NCI-H524 treated with DMSO at 0.1 percent for 48 hours (cell line): ENCODE measurements at regions not wholly inside any gene's neighbourhood (a gene's known extent, or its start where the extent isn't known, plus 50 kb on each side); places are given as distances from the start of the nearest gene placed in this dataset.
"Not testable (repeated sequence)": the region's sequence is repeated elsewhere in the genome, so short reads cannot be mapped to it uniquely, and the experiment has no call there.

Experiments used
- DNase-seq: peaks from one replicate; lab custom pipeline; 2025; lab: John Stamatoyannopoulos, UW

DNA sequence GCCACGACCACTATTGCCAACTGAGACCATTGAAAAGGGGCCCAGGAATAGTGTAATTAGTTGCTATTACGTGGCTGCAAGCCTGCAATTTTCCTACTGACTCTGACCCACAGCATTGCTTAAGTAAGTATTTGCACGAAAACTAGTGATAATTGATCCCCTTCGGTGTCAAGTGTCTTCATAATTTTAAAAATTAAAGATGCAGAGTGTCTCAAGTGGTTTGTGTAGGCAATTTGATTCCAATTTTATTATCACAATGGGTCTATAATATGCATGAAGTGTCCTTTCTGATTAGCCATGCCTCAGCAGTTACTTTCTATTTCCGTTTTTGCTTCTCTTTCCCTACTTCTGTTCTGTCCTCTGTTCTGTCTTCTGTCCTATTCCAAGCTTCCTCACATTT lies 259.2 kb downstream of the C3orf38 start:
- no peak for DNase-seq

DNA sequence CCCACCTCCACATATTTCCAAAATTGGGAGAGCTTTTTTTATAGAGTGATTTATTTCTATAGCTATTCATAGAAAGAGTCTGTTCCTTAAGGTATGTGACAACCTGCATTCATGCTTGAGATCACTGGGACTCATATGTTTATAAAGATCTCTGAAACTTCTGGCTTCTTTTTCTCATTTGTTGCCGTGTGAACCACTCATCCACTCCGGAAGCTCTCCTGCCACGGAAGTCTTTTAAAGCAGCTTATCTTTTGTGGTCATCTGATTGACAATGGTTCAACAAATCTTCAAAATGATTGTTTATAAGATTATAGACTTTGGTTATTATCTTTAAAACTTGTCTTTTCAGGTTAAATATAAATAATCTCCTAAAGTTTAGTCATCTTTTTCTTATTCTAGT lies 260.5 kb downstream of the C3orf38 start:
- no peak for DNase-seq

GRCh38 chr3:88412346-88412745 lies 262.6 kb downstream of the C3orf38 start:
- DNase-seq, result no peak

- DNase-seq, result no peak
Observed at GRCh38 chr3:88416436-88416835, 266.7 kb downstream of the C3orf38 start.

DNA sequence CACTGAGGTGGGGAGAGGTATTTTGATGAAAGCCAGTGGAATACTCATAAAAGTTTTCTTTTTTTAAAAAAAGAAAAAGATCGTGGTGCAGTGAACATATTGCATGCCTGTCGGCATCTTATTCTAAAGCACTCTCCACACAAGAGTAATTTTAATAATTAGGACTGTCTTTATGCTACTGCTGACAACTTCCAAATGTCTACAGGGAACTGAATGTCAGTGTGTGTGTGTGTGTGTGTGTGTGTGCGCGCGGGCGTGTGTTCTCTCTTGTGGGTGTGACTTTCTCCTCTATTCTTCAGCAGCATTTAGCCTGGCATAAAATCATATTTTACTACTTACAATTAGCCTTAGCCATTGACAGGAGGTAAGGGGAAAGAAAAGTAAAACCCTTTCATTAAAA lies 268.5 kb downstream of the C3orf38 start:
- no peak for DNase-seq

- no peak for DNase-seq
Observed at GRCh38 chr3:88433568-88433967, 283.8 kb downstream of the C3orf38 start.

GRCh38 chr3:88434001-88434400 lies 284.2 kb downstream of the C3orf38 start:
- DNase-seq, result no peak

GRCh38 chr3:88440701-88441100 lies 290.9 kb downstream of the C3orf38 start:
- DNase-seq, result no peak

DNA sequence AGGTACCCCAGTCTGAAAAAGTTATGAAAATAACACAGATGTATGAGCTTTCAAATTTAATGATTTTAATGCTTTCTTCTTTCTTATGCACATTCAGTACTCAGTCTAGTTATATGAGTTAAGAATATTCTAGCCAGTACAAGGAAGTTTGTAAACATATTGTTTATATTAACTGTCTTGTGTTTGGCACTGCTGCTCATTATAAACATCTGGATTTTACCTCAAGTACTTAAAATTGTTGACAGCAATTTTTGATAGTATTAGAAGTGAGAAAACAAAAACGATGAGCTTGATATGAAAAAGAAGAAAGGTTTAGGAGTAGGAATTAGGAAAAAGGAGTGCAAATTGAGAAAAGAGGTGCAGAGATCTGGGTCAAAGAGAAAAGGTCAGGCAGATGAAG lies 293.3 kb downstream of the C3orf38 start:
- no peak for DNase-seq

DNA sequence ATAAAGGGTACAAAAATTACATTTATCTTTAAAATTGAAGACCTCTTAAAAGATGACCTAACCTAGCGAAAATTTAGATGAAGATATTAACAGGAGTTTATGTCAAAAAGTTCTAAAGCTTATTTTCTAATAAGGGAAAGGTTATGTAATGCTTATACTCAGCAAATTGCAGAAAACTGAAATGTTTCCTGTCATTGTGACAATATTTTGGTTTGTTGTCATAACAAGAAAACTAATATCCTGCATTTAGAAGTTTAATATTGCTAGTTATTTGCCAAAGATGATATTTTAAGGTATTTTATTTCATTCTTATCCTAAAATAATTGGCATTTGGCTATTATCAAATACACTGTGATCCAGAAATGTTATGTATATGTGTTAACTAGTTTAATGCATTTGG lies 294.5 kb downstream of the C3orf38 start:
- no peak for DNase-seq

DNA sequence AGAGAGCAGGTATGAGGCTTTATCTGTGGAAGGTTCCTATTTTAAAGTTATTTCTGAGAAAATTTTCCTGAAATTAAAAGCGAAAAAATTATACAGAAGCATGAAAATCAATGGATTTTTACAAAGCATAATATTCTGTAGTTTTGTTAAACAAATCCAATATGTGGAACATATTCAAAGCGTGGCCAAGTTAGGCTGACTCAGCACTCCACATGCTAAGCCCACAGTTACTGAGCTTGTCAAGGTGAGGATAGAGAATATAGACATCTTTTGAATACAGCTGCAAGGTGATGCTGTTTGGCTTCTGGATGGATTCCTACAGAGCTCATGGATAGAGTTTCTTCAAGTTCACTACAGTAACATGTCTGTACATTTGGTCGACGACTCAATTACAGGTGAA lies 302.5 kb downstream of the C3orf38 start:
- no peak for DNase-seq

- DNase-seq, result no peak
Observed at GRCh38 chr3:88460369-88460768, 310.6 kb downstream of the C3orf38 start.

GRCh38 chr3:88462230-88462629 lies 312.5 kb downstream of the C3orf38 start:
- no peak for DNase-seq

DNA sequence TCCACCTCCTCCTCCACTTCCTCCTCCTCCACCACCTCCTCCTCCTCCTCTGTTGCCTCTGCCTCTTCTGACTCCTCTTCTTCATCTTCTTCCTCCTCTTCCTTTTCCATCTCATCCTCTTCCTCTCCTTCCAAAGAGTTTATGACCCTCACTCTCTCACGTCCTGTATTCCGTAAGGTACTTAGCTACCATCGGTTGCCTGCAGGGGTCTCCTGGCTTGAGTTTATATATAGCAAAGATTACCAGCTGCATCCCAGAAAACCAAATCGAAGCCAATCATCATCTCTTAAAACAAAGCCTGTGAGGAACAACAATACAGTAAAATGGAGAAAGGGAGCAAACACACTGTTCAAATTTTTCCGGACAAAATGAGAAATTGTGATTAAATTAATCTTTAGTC lies 317.4 kb downstream of the C3orf38 start:
- no peak for DNase-seq

DNA sequence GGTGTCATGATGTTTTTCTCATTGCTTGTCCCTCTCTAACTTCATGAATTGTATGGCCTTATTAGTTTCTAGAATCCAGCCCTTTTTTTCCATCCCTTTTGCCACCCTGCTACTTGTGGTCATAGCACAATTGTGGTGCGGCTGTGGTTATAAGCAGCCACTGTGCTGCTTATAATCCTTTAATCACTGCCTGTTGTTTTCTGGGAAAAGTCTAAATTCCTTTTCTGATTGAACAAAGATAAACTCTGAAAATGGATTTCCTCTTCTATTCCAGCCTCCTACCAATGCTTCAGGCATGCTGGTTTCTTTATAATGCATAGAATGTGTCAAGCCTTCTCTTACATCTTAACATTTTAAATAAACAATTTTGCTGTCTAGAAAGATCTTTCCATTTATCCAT lies 319.5 kb downstream of the C3orf38 start:
- no peak for DNase-seq

GRCh38 chr3:88478460-88478859 lies 328.7 kb downstream of the C3orf38 start:
- no peak for DNase-seq

GRCh38 chr3:88480822-88481221 lies 331.1 kb downstream of the C3orf38 start:
- no peak for DNase-seq

DNA sequence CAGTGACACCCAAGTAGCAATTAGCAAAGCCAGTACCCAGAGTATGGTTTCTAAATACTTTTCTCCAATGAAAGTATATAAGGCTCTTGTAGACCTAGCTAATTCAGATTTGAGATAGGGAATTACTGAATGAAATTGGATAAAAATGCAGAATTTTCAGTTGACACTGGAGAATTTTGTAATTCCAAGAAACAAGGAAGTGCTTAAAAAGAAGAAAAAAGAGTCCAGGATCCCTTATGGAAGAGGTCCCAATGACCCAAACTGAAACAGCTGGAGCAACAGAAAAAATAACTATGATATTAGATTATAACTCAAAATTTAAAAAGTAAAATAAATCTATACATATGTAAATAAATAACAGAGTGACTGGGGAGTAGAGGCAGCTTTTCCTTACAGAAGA lies 335.2 kb downstream of the C3orf38 start:
- no peak for DNase-seq

DNA sequence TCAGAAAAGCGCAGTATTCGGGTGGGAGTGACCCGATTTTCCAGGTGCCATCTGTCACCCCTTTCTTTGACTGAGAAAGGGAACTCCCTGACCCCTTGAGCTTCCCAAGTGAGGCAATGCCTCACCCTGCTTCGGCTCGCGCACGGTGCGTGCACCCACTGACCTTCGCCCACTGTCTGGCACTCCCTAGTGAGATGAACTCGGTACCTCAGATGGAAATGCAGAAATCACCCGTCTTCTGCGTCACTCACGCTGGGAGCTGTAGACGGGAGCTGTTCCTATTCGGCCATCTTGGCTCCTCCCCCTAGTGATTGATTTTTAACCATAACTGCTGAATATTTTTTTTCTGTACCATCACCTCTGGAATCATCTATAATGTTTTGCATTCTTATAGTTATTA lies 359.1 kb downstream of the C3orf38 start:
- not testable (repeated sequence) for DNase-seq

DNA sequence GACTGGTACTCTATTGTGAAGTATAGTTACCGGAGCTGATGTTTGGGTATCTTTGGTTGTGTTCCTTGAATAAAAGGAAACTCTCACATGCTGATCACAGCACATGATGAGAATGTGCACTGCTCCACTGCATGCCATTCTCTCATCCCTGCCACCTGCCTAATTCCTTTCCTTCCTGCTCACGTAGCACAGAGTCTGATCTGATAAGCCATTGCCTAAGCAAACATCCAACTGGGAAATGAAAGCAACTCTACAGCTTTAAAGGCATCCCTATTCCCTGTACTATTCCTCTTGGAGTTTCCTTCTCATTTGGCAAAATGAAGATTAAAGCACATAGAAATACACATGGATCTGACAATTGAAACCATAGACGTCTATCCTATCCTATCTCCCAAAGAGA lies 359.8 kb downstream of the C3orf38 start:
- no peak for DNase-seq

DNA sequence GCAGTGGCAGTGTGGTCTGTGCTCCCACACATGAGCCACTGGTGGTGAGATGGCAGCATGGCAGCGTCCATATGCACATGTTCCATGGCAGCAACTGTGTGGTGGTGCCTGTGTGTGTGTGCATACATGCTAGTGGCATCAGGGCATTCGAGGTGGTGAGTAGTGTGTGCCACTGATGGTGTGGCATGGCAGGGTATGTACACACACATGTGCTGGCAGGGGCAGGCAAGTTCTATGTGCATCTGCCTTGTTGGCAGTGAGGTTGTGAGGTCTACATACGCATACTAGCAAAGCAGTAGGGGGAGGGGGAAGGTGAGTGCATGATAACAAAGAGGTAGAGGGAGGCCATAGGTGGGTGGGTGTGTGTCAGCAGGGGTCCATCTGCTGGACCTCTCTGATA lies 378.7 kb downstream of the C3orf38 start:
- no peak for DNase-seq

GRCh38 chr3:88534534-88534933 lies 384.8 kb downstream of the C3orf38 start:
- DNase-seq, result no peak

GRCh38 chr3:88535563-88535962 lies 385.8 kb downstream of the C3orf38 start:
- no peak for DNase-seq

DNA sequence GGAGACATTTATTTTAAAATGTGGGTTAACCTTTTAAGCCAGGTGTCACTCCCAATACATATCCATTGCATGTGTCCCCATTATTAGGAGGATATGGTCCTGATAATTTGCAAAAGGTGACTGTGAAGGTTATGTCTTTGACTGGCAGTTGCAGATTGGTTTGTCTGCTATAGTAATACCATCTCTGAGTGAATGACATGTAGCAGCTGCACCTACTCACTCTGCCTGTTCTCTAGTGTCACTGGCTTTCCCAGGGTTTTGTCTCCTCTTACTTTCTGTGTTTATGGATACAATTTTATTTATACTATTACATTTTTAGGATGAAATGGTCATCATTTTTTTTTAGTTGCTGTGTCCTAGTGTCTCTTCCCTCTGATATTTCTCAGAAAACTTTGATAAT lies 393.2 kb downstream of the C3orf38 start:
- DNase-seq, result no peak

DNA sequence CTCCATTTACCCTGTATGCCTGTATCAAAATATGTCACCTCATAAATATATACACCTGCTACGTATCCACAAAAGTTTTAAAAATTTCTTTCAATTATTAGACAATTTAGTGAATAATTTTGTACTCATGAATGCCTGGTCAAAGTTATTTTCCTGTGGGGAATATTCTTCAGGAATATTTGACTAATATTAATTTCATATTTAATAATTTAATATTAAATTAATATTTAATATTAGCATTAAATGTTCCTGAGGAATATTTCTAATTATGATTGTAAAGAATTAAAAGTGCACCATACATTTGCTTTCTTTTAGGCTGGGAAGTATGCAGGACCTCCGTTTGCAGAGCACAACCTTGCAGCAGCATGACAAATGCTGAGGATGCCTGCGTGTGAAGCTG lies 422.7 kb downstream of the C3orf38 start:
- no peak for DNase-seq
